CD4-positive, alpha-beta T cell treated with Interleukin-10 for 1 hour (primary cell): ENCODE measurements at regions not wholly inside any gene's neighbourhood (a gene's known extent, or its start where the extent isn't known, plus 50 kb on each side); places are given as distances from the start of the nearest gene placed in this dataset.

ENCODE experiments used
- DNase-seq: peaks from one replicate; pipeline ENCODE4 v3.0.0-alpha.2; 2020

DNA sequence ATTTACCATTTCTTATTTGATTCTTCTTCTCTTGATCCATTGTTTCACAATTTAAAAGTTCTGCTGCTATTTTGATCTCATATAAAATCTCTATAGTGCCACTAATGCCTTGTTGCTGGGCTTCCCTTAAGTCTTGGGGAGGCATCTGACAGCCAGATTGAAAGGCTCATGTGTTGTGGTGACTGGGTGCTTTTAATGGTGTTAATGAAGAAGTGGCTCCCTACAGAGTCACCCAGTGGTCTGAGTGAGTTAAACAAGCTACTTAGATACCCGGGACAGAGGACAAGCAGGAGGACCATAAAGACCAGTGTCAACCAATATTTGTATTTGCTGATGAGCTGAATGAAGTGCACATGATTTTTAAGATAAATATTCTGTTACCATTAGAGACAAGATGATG is 176.4 kb upstream of the HABP2 start:
- no peak for DNase-seq

DNA sequence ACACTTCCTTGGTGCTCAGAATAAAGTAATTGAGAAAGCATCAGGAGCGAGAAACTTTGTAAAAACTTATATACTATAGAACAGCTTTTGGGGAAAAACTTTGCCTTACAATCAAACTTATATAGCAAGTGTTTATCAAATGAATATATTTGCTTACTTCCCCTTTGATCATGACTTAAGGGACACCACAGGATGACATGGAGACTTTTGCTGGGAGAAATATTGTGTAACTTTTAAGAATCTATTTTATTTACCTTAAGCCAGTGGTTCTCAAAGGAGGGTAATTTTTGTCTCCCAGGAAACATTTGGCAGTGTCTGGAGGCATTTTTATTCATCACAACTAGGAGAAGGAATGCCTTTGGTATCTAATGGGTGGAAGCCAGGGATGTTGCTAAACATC is 173.8 kb upstream of the HABP2 start:
- DNase-seq = no peak

DNA sequence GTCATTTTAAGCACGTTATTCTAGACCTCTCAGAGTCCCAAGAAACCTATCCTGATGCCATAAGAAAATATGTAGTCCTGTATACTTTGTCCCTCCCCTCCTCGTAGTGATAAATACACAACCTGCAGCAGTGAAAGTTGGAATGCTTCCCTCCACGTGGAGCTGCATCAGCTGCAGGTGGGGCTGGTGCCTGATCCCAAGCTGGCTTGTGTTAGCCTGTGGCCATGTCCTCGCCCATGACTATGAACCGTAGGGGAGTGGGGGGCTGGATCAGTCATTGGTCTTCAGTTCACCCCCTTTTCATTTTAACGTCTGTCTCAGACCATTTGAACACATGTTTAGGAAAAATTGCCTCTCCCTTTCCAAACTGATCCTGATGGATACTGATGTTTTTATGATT is 171.4 kb upstream of the HABP2 start:
- DNase-seq = no peak

DNA sequence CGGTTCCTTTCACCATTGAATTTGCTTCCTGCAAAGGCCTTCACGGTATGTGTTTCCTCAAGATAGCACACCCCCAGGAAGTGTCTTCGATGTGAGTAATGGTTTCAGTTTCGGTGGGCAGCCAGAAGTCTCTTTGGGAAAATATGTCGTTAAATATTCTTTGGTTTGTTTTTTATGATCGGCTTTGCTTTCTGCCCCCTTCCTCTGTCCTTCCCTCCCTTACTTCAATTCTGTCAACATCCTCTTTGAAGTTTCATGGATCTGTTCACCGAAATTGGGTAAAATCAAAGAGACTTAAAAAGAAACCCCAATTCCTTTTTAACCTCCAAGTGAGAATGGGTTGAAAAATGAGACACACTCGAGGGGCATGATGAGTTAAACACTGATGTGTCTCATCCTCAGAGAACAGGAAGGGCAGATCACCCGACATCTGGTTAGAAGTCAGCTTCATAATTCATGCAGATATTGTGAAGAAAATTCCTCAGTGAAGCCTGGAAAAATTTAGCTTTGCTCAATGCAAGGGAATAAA is 170.8 kb upstream of the HABP2 start:
- DNase-seq = peak; percentile 58

DNA sequence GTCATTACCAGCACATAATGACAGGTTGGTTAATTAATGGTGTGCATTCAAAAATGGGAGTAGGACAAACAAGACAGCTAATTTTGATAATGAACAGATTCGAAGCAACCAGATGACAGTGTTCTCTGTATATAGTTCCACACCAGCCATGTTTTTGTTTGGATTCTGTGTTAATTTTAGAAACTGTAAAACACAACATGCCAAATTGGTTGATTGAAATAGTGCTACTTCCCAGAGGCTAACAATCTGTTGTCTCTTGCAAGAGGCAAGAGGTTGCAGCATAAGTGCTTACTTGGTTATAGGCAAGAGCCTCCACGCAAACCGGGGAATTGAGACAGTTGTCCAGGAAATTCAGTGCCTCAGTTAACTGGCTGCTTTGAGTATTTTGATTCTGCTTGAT is 170.2 kb upstream of the HABP2 start:
- DNase-seq = no peak

DNA sequence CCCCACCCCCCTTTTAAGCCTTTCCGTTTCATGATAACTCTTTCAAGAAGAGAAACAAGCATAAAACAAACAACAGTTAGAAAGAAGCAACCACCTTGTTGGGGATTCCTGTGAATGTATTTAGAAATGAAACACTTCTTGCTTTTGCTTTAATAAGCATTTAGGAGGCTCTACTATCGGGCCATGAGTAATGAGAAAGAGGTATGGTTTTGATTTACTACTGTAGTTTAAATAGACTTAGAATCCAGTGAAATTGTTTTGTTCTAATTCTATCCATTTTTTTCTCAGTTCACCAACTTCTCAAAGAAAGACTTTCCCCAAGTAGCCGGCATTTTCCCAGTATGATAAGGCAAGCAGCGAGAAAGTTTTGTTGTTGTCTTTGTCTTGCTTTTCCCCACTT is 168.7 kb upstream of the HABP2 start:
- DNase-seq = no peak

DNA sequence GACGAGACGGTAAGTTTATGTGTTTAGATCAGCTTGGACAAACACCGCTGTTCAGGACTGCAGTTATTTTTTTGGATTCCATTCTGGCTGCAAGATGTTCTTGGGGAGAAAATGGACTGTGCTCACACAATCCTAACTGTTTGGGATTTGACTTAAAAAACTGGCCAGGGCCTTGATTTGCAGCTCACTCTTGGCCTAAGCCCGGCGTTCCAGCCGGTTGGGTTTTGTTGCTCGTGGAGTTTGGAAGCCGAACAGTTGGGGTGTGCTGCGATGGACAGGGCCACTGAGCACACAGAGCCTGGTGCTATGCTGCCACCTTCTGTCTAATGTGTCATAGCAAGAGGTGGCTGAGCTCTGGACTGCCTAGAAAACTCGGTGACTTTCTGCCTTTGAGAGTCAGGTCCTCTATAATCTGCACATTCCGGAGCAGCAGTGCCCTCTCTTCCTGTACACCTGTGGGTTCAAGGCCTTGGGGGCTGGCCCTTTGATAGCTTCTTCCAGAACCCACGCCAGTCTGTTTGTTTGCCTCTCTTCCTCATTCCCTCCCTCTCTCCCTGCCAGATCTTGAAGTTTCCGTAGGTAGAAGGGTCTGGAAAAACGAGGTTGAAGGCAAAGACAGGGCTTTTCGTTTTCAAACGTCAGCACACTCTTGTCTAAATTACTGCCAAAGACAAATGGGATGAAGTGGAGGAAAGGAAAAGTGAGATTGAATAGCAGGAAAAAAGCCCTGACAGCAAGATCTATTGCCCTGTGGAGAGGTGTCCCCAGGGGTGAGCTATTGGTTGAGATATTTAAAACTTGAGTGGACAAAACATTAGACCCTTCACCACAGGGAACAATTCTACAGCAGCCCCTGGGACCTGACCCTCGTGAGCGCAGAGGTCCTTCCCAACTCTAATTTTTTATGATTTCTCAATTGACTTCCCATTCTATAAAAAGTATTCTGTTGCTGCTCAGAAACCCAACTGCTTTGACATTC is 167.5 kb upstream of the HABP2 start:
- peak; percentile 73 for DNase-seq

DNA sequence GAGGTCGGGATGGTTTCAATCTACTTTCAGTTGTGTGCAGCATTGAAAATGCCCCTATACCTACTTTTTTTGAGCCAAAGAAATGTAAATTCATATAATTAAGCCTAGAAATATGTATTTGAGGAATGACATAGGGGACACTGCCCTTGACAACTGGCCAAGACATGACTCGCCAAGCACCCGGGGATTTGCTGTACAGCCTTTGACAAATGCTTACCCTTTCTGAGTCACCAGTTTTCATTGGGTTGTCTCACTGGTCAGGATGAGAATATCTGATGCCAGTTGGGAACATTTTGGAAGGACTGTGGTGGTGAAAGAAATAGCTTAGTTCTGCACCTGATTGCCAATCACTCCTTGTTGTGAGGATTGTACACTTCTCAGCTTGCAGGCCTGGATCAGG is 166.8 kb upstream of the HABP2 start:
- DNase-seq = no peak

DNA sequence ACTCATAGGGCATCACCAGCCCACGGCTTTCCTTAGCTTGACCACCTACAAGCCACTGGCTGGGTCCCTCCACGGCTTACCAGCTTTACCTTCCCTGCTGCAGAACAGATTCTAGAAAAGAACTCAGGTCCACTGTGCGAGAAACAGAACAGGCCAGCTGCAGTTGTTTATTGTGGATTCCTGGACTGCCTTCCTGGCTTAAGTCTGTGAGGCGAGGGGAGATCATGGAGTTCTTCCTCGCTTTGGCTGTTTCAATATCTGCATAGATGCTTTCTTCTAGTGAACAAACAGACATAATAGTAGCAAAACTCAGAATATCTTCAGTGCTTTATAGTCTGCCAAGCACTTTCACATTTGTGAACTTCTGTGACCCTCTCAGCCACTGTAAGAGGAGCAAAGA is 162.9 kb upstream of the HABP2 start:
- DNase-seq = no peak

DNA sequence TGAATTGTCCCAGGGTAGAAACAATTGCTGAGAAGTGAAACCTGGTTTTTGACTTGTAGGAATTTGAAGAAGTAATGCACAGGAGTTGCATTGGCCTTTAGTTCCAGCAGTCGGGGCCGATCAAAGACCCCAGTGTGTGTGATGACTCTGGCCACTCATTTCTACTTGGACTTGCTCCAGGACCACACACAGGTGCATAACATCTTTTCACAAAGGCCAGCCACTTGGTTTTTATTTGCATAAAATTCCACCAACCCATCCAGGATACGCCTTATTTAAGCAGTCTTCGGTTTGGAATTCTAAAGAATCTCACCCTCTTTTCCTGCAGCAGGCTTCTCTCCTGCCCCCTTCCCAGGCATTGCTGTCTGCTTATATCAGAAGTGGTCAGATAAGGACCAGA is 162.0 kb upstream of the HABP2 start:
- no peak for DNase-seq

DNA sequence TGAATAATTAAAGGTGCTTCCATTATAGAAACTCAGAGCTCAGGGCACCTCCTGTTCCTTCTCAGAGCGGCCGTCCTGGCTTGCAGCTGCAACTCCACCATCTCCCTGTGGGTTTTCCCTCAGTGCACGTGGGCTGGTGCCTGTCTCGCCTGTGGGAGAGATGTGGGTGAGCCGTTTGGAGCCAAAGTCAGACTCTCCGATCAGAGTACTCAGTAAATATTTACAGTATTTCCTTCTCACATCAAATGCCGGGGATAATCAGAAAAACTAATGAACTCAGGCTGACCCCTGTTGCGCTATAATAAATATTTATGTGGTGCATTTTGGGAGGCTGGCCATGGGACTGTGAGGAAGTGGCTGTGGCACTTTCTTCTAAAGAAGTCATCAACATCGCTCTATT is 155.8 kb upstream of the HABP2 start:
- no peak for DNase-seq

DNA sequence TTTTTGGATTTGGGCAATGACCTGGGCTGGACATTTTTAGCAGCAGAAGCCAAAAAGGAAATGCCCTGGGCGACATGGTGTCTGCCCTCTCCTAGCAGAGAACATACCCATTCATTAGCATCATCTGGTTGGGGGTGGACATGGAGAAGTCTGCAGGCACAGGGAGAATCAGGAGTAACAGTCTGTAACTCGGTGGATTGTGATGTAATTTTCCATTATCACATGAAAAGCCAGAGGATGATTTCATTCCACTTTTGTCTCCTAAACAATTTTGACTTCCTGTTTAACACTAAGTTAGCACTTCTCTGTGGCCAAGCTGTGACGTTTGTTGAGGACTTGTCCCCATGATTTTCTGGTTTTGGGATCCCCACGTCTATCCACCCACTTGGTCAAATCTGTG is 153.8 kb upstream of the HABP2 start:
- DNase-seq = no peak

DNA sequence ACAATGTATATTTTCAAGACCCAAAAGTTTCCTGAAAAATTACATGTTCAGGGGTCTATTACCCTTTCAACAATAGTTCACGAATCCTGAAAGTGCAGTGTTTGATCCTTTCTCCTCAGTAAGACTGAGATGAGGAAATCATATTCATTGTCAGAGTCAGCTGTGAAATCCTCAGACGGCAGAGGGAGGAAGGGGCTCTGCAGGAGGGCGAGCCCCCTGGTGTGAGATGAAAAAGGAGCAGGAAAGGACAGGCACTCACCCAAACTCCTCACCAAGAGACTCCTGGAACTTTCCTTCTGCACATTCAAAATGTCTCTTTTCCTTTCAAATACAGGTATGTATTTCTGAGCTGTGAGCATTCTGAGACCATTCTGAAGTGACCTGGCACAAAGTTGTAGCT is 150.3 kb upstream of the HABP2 start:
- DNase-seq = no peak

DNA sequence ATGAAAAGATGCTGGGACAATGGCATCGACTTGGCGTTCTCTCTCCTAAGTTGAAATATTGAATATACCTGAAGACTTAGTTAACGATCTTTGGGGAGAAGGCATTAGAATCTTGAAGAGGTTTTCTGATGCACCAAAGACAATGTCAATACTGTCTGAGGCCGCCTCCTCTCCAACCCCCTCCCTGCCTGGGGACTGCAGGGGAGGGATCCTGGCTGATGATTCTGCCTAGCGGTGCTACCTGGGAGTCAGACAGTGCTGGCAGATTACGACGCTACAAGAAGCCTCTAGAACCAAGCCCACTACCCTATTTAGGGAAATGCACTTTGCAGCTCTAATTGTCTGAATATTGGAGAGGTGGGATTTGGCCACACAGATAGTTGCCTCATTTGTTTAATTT is 145.6 kb upstream of the HABP2 start:
- no peak for DNase-seq

DNA sequence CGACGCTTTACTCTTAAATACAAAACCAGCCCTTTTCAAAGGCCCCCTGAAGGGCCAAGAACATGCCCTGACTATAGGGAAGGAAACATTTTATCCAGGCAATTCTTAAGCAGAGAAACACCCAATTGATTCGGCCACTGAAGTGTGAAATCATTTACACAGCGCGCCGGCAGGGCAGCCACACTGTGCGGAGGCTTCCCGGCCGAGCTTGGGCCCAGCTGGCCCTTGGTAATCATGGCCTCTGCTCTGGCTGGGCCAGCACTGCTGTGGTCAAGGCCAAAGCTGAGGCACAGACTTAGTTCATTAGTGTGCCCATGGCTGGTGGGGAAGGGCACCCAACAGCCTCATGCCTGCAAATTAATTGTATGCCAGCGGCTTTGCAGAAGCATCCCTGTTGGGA is 143.7 kb upstream of the HABP2 start:
- DNase-seq = no peak

DNA sequence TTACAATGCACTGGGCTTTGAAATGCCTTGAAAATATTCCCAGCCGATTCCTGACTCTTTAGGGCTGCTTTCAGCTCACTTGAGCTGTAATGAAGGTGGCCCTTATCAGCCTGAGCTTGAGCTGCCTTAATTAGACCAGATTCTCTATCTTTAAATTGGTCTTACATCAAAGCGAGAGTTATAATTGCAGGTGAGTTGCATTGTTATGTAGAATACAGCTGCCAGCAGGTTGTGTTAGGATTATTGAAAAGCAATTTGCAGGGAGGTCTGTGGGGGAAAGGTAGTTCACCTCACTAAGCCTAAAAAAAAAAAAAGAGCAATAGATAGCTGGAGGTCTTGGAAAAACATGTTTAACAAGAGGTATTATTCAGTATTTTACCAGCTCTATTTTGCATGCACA is 142.2 kb upstream of the HABP2 start:
- DNase-seq = no peak

DNA sequence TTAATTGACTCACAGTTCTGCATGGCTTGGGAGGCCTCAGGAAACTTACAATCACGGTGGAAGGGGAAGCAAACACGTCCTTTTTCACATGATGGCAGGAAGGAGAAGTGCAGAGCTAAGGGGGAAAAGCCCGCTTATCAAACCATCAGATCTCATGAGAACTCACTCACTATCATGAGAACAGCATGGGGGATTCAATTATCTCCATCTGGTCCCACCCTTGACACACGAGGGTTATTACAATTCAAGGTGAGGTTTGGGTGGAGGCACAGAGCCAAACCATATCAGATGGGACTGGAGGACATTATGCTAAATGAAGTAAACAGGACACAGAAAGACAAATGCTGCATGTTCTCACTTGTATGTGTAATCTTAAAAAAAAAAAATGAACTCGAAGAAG is 141.4 kb upstream of the HABP2 start:
- no peak for DNase-seq

DNA sequence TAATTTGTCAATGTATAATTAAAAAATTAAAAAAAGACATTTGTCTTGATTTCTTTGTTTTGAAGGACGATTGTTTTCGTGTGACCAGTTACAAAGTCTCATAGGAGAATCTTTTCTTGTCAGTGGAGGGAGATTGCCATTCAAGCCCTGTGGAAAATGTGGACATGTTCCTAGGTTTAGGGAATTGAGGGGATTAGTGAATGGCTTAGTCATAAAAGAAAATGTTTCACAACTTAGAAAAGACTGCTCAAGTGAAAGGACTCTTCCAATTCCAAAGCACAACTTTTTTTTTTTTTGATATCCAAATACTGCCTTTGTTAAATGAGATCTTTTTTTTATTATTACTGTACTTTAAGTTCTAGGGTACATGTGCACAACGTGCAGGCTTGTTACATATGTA is 140.7 kb upstream of the HABP2 start:
- DNase-seq = no peak

DNA sequence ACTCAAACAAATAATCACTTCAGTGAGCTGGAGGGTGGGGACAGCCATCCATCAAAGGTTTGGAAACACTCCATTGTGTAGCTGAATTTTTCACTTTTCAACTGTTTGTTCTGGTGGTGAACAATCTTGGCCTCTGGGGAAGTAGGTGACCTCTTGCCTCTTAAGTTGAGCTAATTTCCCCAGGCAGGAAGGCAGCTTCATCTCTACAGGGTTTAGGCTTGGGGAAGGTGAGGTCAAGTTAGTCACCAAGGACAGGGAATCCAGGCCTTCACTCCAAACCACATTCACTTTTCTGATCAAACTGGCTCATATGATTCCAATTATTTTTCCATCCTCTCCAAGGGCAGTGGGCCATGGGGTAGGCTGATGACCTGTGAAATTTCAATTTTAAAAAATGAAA is 138.3 kb upstream of the HABP2 start:
- DNase-seq = no peak

DNA sequence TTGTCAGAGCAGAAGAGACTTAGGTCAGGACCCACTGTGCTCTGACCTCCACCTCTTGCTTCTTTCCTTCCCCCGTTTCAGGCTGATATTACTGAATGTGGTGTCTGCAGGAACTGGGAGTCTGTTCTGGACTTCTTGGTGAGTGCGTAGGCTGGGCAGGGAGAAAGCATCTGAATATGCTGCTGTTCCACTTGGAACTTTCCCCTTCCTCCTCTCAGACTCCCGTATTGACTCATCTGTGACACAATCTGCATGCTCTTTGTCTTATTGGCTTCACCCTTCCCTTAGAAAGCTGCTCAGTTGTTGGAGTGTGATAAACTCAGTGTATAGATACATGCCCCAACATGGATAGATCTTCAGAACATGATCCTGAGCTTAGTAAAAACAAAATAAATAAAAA is 137.6 kb upstream of the HABP2 start:
- DNase-seq = no peak

DNA sequence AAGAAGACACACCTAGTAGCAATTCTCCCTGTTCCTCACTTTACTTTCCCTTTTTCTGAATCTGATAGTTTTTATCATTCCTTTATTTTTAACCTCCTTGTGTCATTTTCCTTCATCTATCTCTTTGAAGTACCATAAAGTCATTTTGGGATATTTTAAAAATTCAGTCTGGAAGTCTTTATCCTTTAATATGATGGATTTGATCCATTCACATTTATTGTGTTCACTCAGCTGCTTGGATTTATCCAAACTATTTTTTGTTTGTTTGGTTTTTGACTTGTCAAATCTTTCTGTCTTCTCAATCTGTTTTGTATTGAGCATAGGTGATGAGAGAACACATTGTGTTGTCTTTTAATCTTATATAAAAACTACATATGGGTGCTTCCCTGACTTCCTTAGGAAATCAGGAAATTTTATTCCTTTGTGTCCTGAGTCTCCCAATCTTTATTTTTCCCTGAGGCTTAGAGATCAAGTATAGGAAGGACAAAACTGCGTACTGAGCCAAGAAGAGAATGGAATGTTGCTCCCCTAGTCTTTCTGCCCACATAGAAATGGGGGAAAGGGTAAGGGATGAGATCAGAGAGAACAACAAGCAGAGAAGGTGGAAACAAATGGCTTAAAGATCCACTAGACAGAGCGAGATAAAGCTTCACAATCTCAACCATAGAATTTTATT is 132.7 kb upstream of the HABP2 start:
- no peak for DNase-seq

DNA sequence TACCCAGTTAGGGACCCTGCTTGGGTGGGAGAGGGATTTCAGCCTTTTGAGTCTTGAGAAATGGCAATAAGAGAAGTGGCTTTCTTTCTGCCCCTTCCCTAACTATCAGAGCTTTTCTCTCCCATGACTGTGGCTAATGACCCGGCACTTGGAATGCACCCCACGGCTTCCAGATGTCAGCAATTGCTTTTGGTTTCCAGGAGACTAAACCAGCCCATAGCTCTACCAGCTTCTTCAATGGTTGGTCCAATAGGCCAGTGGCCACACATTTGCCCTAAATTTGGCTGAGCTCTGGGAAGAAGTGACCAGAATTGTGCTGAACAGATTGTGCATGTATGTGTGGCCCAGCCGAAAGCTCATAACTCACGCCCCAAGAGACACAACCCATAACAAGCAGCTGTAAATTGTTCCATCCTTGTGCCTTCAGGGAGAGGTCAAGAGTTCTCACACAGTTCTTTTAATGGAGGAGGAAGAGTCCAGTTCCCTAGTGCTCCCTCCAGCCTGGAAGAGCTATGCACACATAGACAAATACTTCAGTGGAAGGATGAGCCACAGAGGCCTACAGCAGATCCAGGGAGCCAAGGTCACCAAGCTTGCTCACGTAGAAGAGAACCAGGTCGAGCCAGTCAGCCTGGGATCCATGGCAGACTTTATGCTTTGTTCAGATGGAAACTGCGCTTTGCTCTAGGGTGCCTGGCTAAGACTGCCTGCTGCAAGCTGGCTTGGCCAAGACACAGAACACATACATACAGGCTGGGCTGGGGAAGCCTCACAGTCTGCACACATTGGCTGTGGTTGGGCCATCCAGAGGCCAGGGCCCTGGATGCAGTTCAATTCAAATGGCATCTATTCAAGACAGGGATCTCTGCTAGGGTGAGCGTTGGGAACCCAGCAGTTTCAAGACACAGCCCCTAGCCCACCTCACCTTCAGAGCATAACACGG is 131.8 kb upstream of the HABP2 start:
- DNase-seq = no peak

DNA sequence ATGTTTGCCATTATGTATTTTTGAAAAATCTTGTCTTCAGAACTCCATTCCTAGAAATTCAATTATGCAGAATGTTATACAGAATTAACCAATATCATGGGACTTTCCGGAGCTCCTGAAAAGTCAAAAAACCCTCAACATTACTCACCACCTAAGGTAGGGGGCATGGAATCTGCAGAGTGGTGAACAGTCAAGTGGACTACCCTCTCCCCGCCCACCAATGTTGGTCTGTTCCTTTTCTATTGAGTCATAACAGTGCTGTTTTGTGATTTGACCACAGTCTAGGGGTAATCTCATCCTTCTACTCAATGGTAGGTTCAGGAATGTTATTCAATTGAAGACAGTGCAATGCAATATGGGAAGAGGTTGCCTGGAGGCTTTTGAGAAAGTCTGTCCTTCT is 130.5 kb upstream of the HABP2 start:
- no peak for DNase-seq
